Transverse colon (tissue), 3 donors: ENCODE measurements at regions not wholly inside any gene's neighbourhood (a gene's known extent, or its start where the extent isn't known, plus 50 kb on each side); places are given as distances from the start of the nearest gene placed in this dataset.

Source experiments
- CTCF ChIP-seq, 5 experiments: fragments of 200-600 bp in 3 of 5; fragments of 450-650 bp in 2 of 5; sonication (generic) in 3 of 5; IDR thresholded peaks; 1 replicate in 2 of 5; 2 replicates in 3 of 5; pipeline ENCODE4 v1.5.1; 2016 to 2017; ENCODE audit warnings: antibody characterized with exemption in 5 of 5, inconsistent platforms in 3 of 5, mild to moderate bottlenecking in 2 of 5, moderate library complexity in 1 of 5
- POLR2A ChIP-seq: fragments of 450-650 bp; IDR thresholded peaks from one replicate; pipeline ENCODE4 v1.6.1; 2016; ENCODE audit warnings: antibody characterized with exemption, mild to moderate bottlenecking, moderate library complexity

DNA sequence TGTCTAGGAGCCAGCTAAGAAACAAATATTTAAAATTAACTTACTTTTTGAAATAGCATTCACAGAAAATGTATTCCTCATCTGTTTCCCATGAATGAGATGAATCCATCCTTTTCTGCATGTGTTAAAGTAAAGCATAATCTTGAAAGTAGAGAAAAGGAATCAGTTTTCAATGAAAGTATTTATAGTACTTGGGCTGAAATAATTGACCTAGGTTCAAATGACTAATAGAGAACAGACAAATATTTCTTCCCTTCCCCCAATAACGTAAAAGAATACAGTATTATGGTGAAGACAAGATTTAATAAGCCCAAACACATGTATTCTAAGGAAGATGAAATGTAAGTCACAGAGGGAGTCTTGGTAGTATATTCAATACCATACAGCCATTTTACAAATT is 403.5 kb downstream of the ZNF608 start:
- TF ChIP-seq CTCF (IDR thresholded peaks at IDR 0.05), result no peak
- no peak for TF ChIP-seq POLR2A
